Retina (tissue), 1 donor: ENCODE measurements at regions not wholly inside any gene's neighbourhood (a gene's known extent, or its start where the extent isn't known, plus 50 kb on each side); places are given as distances from the start of the nearest gene placed in this dataset.

Experiments
- DNase-seq: peaks from one replicate; pipeline ENCODE4 v3.0.0-alpha.2; 2016

DNA sequence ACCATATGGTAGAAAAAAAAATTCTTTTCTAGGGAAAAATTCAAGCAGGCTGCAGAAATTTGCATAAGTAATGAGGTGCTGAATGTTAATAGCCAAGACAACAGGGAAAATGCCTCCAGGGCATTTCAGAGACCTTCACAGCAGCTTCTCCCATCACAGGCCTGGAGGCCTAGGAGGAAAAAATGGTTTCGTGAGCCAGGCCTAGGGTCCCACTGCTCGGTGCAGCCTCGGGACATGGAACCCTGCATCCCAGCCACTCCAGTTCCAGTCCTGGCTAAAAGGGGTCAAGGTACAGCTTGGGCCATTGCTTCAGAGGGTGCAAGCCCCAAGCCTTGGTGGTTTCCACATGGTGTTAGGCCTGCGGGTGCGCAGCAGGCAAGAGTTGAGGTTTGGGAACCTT is 436.0 kb upstream of the SMC2 start:
- no peak for DNase-seq

DNA sequence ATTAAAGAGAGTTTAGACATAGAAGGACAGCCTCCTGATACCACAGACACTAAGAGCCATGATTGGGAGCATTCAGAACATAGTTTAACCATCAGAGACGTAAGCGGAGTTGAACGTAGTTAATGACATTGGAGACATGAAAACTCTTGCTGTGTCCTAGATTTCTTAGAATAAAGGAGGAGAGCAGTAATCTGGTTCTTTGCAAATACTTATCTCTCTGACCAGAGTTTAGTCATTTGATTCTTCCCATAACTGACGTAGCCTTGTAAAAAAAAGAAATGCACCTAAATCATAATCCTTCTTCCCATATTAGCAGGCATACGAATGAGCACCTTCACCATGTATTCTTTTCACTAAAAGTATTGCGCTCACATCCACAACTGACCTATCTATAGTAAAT is 433.3 kb upstream of the SMC2 start:
- no peak for DNase-seq

DNA sequence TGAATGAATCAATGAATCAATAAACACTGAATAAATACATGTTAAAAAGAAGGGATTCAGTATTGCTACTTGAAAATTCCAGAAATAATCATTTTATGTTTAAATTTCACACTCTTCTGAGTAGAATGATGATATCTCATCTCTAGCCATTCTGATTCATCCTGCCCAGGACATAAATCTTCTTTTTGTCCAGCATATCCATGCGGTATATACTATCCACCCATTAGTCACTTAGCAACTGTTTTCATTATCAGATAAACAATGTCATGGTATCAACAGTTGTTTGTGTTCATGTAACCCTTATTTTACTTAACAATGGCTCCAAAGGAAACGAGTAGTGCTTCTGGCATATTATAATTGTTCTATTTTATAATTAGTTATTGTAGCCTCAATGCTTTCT is 432.4 kb upstream of the SMC2 start:
- no peak for DNase-seq

DNA sequence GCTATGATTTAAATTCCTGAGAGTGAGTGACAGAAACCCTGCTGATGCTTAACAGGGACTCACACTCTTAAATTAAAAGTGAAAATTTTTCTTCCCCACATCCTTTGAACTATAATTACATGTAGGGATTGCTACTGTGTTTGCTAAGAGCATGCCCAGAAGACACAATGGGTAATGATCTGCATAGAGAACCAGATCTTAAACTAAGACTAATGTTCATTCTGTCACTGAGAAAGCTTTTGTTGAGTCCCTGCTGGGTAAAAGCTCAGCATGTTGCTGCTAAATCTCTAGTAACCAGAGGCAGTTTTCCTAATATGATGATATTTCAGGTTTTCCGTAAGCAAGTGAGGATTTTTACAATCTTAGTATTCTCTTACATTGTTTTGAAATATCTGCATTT is 424.8 kb upstream of the SMC2 start:
- DNase-seq = no peak

DNA sequence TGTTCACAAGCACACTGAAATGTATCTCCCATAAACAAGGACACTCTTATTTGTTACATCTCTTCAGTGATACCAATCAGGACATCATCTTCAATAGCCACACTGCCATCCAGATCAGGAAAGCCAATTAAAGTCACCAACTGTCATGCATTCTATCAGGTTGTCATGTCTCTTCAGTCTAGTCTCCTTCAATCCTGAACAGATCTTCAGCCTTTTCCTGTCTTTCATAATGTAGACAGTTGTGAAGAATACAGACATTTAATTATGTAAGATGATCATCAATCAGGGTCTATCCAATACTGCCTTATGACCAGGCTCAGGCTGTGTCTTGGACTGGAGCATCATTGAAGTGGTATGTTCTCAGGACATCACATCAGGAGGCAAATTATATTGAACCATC is 419.8 kb upstream of the SMC2 start:
- DNase-seq = no peak

DNA sequence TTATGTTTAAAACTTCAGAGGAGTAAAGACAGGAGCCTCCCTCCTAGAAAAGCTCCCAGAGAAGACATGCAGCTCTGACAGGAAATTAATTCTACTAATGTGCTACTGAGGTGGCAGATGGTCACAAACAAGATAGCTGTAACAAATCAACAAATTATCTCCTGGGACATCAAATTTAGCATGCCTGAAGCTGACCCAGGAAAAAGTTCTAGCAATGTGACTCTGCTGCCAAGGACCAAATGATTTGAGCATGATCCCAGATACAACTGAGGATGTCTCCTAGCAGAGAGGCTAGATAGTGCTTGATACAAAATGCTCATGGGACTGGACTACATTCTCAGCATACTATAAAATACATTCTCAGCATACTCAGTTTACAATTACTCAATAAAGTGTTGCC is 413.5 kb upstream of the SMC2 start:
- DNase-seq = no peak

DNA sequence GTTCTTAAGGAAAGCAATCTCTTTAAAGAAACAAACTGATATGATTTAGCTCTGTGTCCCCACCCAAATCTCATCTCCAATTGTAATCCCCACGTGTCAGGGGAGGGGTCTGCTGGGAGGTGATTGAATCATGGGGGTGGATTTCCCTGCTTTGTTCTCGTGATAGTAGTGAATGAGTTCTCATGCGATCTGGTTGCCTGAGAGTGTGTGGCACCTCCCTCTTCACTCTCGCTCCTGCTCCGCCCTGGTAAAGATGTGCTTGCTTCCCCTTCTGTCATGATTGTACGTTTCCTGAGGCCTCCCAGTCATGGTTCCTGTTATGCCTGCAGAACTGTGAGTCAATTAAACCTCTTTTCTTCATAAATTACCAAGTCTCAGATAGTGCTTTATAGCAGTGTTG is 412.7 kb upstream of the SMC2 start:
- DNase-seq = no peak

DNA sequence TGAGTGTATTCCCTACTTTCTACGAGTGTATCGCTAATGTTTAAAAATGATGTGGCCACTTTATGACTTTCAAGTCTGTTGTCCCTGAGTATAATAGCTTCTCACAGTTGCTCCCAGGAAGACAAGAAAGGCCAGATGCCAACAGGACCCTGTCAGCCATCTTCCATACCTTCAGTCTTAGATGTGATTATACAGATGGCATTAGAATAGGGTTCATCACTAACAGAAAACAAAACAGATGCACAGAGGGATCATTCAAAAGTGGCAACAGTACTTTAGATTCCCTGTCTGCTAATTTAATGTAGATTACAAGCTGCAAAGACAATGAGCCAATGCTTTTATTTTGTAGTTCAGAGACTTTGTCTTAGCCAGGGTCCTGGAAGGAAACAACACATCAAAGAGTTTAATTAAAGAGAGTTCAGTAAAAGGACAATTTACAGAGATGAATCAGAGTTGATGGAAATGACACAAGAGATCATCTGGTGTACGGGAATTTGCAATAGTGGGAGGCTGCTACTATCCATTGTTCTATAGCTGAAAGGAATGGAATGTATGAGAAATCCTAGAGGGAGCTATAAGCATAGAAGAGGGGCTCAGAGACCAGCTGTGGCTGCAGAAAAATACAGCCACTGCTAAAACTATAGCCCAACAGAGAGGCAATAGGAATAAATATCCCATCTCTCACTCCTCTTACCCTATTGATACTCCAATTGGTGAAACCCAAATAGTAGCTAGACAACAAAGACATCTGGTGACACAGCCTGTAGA is 393.7 kb upstream of the SMC2 start:
- DNase-seq = peak; percentile 6

DNA sequence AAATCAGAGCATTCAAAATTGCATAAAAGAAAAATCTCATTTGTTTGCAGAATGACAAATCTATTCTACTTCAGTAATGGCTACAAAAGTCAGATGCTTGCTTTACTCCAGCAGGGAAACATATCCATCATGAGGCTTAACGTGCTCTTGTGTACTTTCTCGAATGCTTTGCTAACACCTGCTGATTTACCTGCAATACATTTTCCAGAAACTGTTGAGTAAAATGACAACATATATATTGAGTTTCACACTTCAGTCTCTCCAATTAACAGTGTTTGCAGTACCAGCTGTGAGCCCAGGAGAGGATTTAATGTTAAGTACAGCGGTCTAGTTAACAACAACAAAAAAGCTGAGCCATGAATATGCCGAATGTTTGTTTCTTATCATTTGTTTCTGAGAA is 391.5 kb upstream of the SMC2 start:
- DNase-seq = no peak

DNA sequence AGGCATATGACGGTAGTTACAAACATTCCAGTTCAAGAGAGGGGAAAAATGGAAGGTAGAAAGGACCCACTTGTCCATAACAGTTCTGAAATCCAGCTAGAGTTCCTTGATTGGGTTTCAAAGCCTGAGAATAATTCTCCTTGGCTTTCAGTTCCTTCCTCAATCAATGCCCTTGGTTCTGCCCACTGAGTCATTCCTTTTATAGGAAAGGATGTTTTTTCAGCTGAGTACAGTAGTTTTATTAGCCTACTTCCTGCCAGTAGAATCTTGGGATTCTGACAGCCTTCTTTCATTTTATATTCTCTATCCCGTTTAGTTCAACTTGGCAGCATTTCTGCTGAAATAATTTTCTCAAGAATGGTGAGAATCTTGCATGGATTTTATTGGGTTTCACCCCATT is 386.9 kb upstream of the SMC2 start:
- DNase-seq = no peak

DNA sequence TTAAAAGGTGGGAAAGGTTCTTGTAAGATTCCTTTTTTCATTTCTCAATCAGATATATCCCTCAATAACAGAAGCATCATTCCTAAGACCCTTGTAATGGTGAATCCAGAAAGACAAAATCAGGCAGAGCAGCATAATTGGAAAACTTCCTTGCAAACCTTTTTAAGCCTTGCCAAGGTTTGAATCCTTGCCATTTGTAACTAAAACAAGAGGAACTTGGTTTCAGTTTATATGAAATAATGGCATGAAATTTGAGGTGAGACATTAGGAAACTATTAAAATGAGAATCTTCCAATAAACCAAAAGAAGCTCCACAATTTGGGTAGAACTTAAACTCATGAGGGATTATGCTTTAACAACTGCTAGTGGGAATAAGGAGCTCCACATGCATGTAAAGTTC is 384.7 kb upstream of the SMC2 start:
- no peak for DNase-seq

DNA sequence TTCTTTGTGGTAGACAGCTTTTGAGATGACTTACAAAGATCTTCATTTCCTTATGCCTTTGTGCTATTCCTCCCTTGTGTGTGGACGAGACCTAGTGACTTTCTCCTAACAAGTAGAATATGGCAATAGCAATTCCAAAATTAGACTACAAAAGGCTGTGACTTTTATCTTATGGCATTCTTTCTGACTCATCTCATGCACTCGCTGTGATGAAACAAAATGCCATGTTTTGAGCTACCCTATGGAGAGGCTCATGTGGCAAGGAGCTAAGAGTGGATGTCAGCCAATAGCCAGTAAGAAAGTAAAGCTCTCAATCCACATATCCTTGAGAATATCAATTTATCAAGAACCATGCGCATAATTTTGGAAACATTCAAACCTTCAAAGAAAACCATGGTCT is 380.5 kb upstream of the SMC2 start:
- no peak for DNase-seq

DNA sequence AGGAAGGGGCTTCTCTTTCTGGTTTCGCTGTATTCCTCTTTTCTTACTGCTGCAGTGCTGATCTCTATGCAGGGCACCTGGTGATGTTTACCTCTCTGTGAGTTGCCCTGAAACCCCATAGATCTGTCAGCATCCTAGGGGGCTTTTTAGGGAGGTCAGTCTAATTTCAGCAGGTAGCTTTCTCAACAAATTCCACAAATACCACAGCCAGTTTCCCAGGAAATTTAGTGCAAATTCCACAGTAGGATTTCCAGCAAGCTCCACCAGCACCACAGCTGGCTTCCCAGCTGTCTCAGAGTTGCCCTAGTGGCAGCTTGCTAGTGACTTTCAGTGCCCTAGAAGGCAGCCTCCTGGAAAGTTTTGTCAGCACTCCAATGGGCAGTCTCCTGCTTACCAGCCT is 379.1 kb upstream of the SMC2 start:
- DNase-seq = no peak

DNA sequence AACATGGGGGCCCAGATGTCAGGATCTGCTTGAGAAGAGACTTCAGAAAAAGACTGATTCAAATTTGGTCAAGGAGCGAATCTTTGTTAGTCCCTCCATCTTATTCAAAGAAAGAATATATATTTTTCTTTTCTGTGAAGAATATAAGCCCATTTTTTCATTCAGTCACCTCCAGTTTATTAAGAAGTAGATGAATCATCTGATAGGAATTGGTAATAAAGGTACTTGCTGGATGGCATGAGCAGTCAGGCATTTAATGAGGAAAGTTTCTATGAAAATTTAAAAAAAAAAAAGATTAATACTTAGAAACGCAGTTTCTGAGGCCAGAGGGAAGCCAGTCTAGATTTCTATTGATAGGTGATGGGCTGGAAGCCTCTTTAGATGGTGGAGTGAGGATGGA is 373.1 kb upstream of the SMC2 start:
- DNase-seq = no peak

DNA sequence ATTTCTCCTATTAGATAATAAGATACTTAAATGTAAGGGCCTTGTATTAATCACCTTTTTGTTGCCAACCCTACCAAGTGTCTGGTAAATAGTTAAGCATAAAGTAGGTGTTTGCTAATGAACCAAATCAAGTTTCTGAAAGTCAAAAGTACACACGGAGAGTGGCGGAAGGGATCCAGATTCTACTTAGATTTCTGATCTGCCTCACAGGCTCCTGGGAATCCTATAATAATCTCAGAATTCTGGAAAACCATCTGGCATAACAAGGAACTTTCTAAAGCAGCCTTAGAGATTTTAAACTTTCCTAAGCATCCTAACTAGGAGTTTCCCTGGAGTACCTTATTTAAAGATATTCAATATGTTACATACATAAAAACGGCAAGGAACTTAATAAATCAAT is 363.2 kb upstream of the SMC2 start:
- no peak for DNase-seq

DNA sequence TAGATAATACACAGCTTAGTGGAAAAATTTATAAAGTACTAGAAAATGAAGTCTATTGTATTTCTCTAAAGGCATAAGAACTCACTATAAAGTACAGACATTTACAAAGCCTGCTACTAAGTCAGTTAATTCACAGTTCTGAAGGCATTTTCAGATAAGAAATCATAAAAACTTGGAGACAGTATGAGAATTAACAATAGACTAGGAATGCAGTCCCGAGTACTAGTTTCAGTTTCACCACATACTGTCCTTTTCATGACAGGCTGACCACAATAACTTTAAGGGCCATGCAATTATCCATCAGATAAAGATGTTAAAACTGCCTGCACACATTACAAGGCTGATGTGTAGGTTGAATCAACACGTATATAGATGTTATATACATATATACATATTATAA is 362.6 kb upstream of the SMC2 start:
- DNase-seq = no peak

DNA sequence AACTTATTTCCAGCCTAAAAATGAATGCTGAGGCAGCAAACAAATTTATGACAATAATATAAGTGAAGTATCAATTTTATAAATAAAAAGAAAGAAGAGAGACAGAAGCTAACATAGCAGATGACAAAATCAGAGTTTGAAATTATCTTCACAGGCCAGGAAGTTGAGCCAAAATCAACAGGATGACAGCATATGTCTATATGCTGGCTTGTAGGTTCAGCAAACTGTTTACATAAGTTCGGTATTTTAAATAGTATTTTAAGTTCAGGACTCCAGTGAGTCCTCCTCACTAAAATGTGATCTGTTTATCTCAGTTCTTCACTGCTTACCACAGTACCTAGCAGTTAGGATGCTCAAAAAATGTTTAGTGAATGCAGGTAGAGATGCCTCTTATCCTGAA is 359.6 kb upstream of the SMC2 start:
- no peak for DNase-seq

DNA sequence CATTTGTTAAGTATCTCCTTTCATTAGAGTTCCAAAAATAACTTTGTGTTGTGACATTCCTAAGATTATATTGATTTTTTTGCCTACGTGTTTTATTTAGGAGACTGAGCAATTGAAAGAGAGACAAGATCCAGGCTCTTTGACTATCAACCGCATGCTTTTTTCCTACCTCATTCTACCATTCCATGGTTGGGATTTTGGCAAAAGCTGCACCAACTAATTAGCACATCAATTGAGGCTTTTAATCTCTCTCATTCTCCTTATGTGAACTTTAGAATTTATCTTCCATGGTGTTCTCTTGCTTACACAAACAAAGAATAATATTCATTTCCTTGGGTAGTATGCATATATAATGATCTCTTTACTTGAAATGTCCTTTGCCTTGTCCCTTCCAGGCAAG is 338.7 kb upstream of the SMC2 start:
- DNase-seq = no peak

DNA sequence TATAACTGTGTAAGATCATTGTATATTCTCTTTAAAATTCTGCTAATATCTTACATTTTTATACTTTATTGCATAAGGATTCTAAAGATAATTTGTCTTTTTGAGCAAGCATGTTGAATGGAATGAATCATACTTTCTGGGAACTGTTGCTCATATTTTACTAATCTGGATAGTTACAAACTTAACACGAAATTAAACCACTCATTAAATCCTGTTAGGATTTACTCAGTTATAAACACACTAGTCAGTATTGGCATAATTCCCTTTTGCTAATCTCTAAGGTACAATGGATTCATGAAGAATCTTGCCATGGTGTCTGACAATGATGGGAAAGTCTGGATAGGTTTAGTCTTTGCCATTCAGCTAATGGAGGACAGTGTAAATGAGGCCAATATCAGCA is 338.1 kb upstream of the SMC2 start:
- DNase-seq = no peak

DNA sequence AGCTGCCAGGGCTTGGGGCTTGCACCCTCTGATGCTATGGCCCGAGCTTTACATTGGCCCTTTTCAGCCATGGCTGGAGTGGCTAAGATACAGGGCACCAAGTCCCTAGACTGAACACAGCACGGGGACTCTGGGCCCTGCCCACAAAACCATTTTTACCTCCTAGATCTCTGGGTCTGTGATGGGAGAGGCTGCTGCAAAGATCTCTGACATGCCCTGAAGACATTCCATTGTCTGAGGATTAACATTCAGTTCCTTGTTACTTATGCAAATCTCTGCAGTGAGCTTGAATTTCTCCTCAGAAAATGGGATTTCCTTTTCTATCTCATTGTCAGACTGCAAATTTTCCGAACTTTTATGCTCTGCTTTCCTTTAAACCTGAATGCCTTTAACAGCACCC is 337.0 kb upstream of the SMC2 start:
- no peak for DNase-seq

DNA sequence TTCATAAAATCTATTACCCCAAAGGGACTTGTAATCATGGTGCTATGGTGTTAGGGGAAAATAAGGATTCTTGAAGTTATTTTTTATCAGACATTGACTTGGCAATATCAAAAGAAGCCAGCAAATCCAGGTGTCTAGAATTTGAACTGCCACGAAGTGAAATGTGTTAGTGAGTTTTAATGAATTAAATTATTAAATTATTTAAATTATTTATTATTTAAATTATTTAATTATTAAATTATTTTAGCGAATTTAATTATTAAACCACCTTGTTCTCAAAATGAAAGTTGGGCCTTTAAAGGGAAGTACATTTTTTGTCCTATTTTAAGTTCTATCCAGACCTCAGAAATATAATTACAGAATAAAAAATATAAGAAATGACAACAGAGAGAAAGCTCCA is 332.6 kb upstream of the SMC2 start:
- DNase-seq = no peak

DNA sequence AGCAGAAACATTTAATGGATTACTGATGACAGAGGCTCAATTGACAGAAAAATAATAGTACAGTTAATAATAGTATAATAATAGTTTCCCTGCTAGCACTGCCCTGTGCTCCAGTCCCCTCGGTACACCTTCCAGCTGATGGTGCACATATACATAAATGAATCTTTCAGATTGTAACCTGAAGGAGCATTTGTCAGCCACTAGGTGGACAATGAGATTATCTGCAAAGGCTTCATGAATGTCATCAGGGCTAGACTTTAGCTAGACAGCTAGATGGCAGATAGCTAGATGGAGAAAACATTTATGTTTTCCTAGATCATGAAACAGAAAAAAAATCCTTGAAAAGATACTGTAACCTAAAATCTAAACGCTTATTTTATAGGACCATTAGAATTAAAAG is 304.4 kb upstream of the SMC2 start:
- DNase-seq = no peak

DNA sequence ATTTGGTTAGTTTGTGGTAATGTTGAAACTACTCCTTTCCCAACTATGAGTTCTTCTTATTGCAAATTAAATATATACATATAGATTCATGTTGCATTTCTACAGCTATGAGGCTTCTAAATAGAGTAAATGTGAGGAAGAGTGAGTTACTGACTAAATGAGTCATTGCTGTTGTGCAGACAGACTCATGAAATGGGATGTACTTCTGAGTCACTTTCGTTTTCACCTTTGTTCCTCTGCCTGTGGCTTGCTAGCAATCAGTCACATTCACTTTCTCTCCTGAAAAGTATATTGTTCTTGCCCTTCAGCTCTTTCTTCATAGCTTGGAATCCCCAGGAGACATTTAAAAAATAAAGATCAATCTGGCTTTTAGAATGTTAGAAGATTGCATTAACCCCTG is 295.5 kb upstream of the SMC2 start:
- DNase-seq = no peak

DNA sequence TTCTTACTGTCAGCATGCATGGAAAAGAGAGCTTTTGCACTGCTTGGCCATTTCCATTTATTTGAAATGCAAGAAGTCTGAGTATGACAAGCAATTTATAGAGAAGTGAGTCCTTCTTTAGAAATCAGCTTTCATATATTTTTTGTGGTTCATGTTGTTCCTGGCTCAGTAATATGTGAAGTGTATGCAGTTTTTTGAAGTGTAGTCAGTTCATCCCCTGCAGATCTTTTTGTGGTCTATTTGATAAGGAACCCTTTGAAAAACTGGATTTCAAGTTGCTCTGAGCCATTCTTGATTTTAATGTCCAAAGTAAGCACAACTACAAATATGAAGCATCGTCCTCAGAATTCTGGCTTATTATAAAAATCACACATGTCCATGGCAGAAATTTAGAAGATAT is 294.1 kb upstream of the SMC2 start:
- DNase-seq = no peak

DNA sequence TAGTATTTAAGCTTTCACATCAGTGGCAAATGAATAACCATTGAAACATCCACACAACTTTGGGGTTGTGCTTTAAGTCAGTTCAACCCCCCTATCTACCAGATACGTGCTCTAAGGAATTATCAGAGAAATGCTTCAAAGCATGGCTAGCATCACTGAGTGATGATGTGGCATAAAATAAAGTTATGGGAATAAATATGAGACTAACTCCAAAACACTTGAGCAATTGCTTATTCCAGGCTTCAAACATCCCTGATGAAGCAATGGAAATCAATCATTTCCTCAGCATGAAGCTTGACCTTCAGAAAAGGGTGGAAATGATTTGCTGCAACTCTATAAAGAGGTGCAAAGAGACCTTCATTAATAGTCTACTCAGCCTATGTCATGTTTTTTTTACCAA is 292.0 kb upstream of the SMC2 start:
- DNase-seq = no peak

DNA sequence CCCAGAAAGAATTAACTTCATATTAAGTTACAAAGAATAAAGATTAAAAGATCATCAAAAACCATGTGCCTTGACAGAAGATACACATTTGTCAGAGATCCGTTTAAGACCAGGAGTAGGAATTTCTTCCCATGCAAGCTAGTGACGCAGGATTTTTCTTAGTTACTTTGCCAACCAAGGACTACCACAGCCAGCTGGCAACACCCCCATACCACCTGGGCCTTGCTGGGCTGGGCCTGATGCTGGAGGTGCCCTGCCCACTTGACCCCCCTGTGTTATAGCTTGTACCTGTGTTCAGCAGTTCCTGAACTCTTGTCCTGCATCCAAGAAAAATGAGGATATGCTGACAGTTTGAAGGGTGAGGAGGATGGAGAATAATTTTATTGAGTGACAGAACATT is 290.9 kb upstream of the SMC2 start:
- DNase-seq = no peak
